SK-N-SH treated with all-trans-retinoic acid at 6 μM for 48 hours (cell line): ENCODE measurements at regions not wholly inside any gene's neighbourhood (a gene's known extent, or its start where the extent isn't known, plus 50 kb on each side); places are given as distances from the start of the nearest gene placed in this dataset.

Experiments
- ARNTL ChIP-seq: fragments of 450-650 bp; formaldehyde crosslinking; IDR thresholded peaks from 2 replicates; pipeline ENCODE4 v1.5.0; 2020; ENCODE audit warnings: low read depth, mild to moderate bottlenecking, moderate library complexity, borderline replicate concordance
- BACH2 ChIP-seq: fragments of 250-450 bp; sonication (Bioruptor Pico); IDR thresholded peaks from 2 replicates; pipeline ENCODE4 v1.9.0; 2021; ENCODE audit warnings: mild to moderate bottlenecking, borderline replicate concordance
- CSDC2 ChIP-seq: fragments of 250-450 bp; sonication (Bioruptor Pico); IDR thresholded peaks from 2 replicates; pipeline ENCODE4 v1.5.0; 2020; ENCODE audit warnings: mild to moderate bottlenecking, moderate library complexity
- ESRRG ChIP-seq: fragments of 250-450 bp; sonication (Bioruptor Pico); IDR thresholded peaks from 2 replicates; pipeline ENCODE4 v1.6.1; 2021; ENCODE audit warnings: mild to moderate bottlenecking
- GLIS3 ChIP-seq: fragments of 250-450 bp; sonication (Bioruptor Pico); IDR thresholded peaks from 2 replicates; pipeline ENCODE4 v1.5.0; 2020; ENCODE audit warnings: mild to moderate bottlenecking, moderate library complexity
- OSR1 ChIP-seq: fragments of 250-450 bp; sonication (Bioruptor Pico); IDR thresholded peaks from 2 replicates; pipeline ENCODE4 v1.8.0; 2022; ENCODE audit warnings: moderate library complexity, mild to moderate bottlenecking, inconsistent platforms
- PPARA ChIP-seq: fragments of 250-450 bp; sonication (Bioruptor Pico); IDR thresholded peaks from 2 replicates; pipeline ENCODE4 v1.5.0; 2020; ENCODE audit warnings: mild to moderate bottlenecking, borderline replicate concordance
- ZC3H10 ChIP-seq: fragments of 250-450 bp; sonication (Bioruptor Pico); IDR thresholded peaks from 2 replicates; pipeline ENCODE4 v1.5.1; 2021; ENCODE audit warnings: mild to moderate bottlenecking, moderate library complexity
- ZFP3 ChIP-seq: fragments of 250-450 bp; sonication (Bioruptor Pico); IDR thresholded peaks from 2 replicates; pipeline ENCODE4 v1.5.0; 2020; ENCODE audit warnings: mild to moderate bottlenecking, moderate library complexity
- ZFP30 ChIP-seq: fragments of 450-650 bp; formaldehyde crosslinking; IDR thresholded peaks from 2 replicates; pipeline ENCODE4 v1.5.0; 2022; ENCODE audit warnings: mild to moderate bottlenecking, moderate library complexity
- ZNF565 ChIP-seq: fragments of 450-650 bp; formaldehyde crosslinking; conservative IDR thresholded peaks from 2 replicates; pipeline ENCODE4 v1.5.0; 2020; ENCODE audit warnings: low read depth, mild to moderate bottlenecking, moderate library complexity
- TF ChIP-seq, protein P1 (sequence below): fragments of 250-450 bp; sonication (Bioruptor Pico); IDR thresholded peaks from 2 replicates; pipeline ENCODE4 v1.8.0; 2020; ENCODE audit warnings: mild to moderate bottlenecking, moderate library complexity, borderline replicate concordance
- TF ChIP-seq, protein P2 (sequence below): fragments of 250-450 bp; sonication (Bioruptor Pico); IDR thresholded peaks from 2 replicates; pipeline ENCODE4 v1.5.1; 2021; ENCODE audit warnings: mild to moderate bottlenecking, moderate library complexity

DNA sequence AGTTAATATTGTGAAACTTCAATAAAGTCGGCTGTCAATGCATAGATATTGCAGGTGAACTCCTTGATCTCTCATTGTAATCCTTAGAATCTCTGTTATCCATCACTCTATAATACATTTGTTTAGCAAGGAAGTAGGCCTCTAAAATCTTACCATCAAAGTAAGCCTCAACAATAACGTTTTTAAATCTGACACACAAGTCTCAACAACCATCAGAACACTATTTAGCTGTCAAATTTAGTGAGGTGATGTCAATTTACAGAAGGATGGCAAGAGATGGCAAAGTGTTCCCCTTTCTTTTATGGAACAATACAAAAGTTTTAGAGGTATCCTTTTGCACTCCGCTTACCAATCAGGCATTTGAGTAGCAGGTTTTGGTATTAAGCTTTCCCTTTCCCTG, 67.6 kb downstream of the RWDD3 start:
- TF ChIP-seq, protein P1, sequence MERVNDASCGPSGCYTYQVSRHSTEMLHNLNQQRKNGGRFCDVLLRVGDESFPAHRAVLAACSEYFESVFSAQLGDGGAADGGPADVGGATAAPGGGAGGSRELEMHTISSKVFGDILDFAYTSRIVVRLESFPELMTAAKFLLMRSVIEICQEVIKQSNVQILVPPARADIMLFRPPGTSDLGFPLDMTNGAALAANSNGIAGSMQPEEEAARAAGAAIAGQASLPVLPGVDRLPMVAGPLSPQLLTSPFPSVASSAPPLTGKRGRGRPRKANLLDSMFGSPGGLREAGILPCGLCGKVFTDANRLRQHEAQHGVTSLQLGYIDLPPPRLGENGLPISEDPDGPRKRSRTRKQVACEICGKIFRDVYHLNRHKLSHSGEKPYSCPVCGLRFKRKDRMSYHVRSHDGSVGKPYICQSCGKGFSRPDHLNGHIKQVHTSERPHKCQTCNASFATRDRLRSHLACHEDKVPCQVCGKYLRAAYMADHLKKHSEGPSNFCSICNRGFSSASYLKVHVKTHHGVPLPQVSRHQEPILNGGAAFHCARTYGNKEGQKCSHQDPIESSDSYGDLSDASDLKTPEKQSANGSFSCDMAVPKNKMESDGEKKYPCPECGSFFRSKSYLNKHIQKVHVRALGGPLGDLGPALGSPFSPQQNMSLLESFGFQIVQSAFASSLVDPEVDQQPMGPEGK, result no peak
- TF ChIP-seq ZFP3, result no peak
- no peak for TF ChIP-seq BACH2 (CRISPR knock-in tag)
- TF ChIP-seq, protein P2, sequence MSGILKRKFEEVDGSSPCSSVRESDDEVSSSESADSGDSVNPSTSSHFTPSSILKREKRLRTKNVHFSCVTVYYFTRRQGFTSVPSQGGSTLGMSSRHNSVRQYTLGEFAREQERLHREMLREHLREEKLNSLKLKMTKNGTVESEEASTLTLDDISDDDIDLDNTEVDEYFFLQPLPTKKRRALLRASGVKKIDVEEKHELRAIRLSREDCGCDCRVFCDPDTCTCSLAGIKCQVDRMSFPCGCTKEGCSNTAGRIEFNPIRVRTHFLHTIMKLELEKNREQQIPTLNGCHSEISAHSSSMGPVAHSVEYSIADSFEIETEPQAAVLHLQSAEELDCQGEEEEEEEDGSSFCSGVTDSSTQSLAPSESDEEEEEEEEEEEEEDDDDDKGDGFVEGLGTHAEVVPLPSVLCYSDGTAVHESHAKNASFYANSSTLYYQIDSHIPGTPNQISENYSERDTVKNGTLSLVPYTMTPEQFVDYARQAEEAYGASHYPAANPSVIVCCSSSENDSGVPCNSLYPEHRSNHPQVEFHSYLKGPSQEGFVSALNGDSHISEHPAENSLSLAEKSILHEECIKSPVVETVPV (CRISPR knock-in tag), result no peak
- TF ChIP-seq ARNTL, result no peak
- no peak for TF ChIP-seq GLIS3 (CRISPR knock-in tag)
- no peak for TF ChIP-seq PPARA (CRISPR knock-in tag)
- no peak for TF ChIP-seq ZFP30
- no peak for TF ChIP-seq OSR1 (CRISPR knock-in tag)
- no peak for TF ChIP-seq ZNF565 (CRISPR knock-in tag)
- no peak for TF ChIP-seq ZC3H10
- TF ChIP-seq ESRRG, result no peak
- TF ChIP-seq CSDC2, result no peak
